Astrocyte (in vitro differentiated cells and primary cell): ENCODE measurements at regions not wholly inside any gene's neighbourhood (a gene's known extent, or its start where the extent isn't known, plus 50 kb on each side); places are given as distances from the start of the nearest gene placed in this dataset.

ENCODE experiments used
- DNase-seq: peaks from one replicate; pipeline ENCODE4 v3.0.0-alpha.2; 2010; ENCODE audit warnings: low read depth
- FAIRE-seq: peaks from 2 replicates; lab custom pipeline; 2011; peaks lifted over from hg19 to GRCh38; lab: Jason Lieb, UNC
- H2AFZ ChIP-seq: 2 replicates; pipeline ENCODE4 v1.6.0; 2012; ENCODE audit warnings: low read depth, low read length, inconsistent platforms
- H3K27ac ChIP-seq: 2 replicates; pipeline ENCODE4 v1.5.1; 2011; ENCODE audit warnings: low read depth, low read length, inconsistent platforms
- H3K27me3 ChIP-seq: 2 replicates; pipeline ENCODE4 v1.6.0; 2011; ENCODE audit warnings: low read length, inconsistent platforms; ENCODE audit not compliant: insufficient read depth
- H3K36me3 ChIP-seq: 2 replicates; pipeline ENCODE4 v1.5.1; 2011; ENCODE audit warnings: low read length, inconsistent platforms; ENCODE audit not compliant: insufficient read depth
- H3K4me1 ChIP-seq: 2 replicates; pipeline ENCODE4 v1.5.1; 2011; ENCODE audit warnings: low read length, inconsistent platforms; ENCODE audit not compliant: insufficient read depth
- H3K4me2 ChIP-seq: 2 replicates; pipeline ENCODE4 v1.6.0; 2012; ENCODE audit warnings: low read length, inconsistent platforms
- H3K4me3 ChIP-seq: 2 replicates; pipeline ENCODE4 v1.5.1; 2011; ENCODE audit warnings: low read depth, mild to moderate bottlenecking, low read length, inconsistent platforms; ENCODE audit not compliant: insufficient read depth
- H3K79me2 ChIP-seq: 2 replicates; pipeline ENCODE4 v1.6.0; 2012; ENCODE audit warnings: mild to moderate bottlenecking, low read length, inconsistent platforms; ENCODE audit not compliant: insufficient read depth
- H3K9ac ChIP-seq: 2 replicates; pipeline ENCODE4 v1.6.0; 2012; ENCODE audit warnings: mild to moderate bottlenecking, low read length, inconsistent platforms
- H3K9me3 ChIP-seq: 2 replicates; pipeline ENCODE4 v1.5.1; 2012; ENCODE audit warnings: low read depth, mild to moderate bottlenecking, low read length, inconsistent platforms; ENCODE audit not compliant: insufficient read depth
- H4K20me1 ChIP-seq: 2 replicates; pipeline ENCODE4 v1.6.0; 2012; ENCODE audit warnings: low read length, inconsistent platforms; ENCODE audit not compliant: insufficient read depth
- H3K27ac Mint-ChIP-seq: one replicate; pipeline ENCODE4 v1.8.0; 2021; ENCODE audit warnings: mild to moderate bottlenecking, mixed read lengths; ENCODE audit not compliant: unreplicated experiment
- H3K27me3 Mint-ChIP-seq: one replicate; pipeline ENCODE4 v1.8.0; 2021; ENCODE audit warnings: low read depth, mixed read lengths; ENCODE audit not compliant: unreplicated experiment
- H3K36me3 Mint-ChIP-seq: one replicate; pipeline ENCODE4 v1.8.0; 2021; ENCODE audit warnings: low read depth, mixed read lengths; ENCODE audit not compliant: unreplicated experiment
- H3K4me1 Mint-ChIP-seq: one replicate; pipeline ENCODE4 v1.8.0; 2021; ENCODE audit warnings: low read depth, mixed read lengths; ENCODE audit not compliant: unreplicated experiment
- H3K4me3 Mint-ChIP-seq: one replicate; pipeline ENCODE4 v1.8.0; 2021; ENCODE audit warnings: mild to moderate bottlenecking, moderate library complexity, mixed read lengths; ENCODE audit not compliant: unreplicated experiment
- H3K9me3 Mint-ChIP-seq: one replicate; pipeline ENCODE4 v1.8.0; 2021; ENCODE audit warnings: mild to moderate bottlenecking, mixed read lengths; ENCODE audit not compliant: unreplicated experiment
- CTCF ChIP-seq: IDR thresholded peaks from 2 replicates; pipeline ENCODE4 v1.5.1; 2011; ENCODE audit warnings: low read depth, mild to moderate bottlenecking, inconsistent platforms, low read length, moderate library complexity; ENCODE audit not compliant: insufficient read depth
- EZH2 ChIP-seq: IDR thresholded peaks from 2 replicates; pipeline ENCODE4 v1.6.1; 2012; ENCODE audit warnings: mild to moderate bottlenecking, low read length, inconsistent platforms; ENCODE audit not compliant: insufficient read depth

- Histone ChIP-seq H3K36me3 (no peaks in the 10 kb centered on the region), H3K9me3 (no peaks in the 10 kb centered on the region), H3K79me2 (no peaks in the 10 kb centered on the region), H3K27ac (no peak overlapping the region), H3K9ac (no peak overlapping the region), H3K4me1 (no peaks in the 10 kb centered on the region), H3K27me3 (no peaks in the 10 kb centered on the region), H3K4me2 (no peak overlapping the region), H3K4me3 (no peak overlapping the region), H2AFZ (no peak overlapping the region), H4K20me1 (no peaks in the 10 kb centered on the region)
- no peaks in the 10 kb centered on the region for H3K9me3 Mint-ChIP-seq
- H3K27ac Mint-ChIP-seq: no peak overlapping the region
- no peaks in the 10 kb centered on the region for H3K27me3 Mint-ChIP-seq
- FAIRE-seq: no peak
- H3K36me3 Mint-ChIP-seq: no peaks in the 10 kb centered on the region
- DNase-seq: no peak
- H3K4me3 Mint-ChIP-seq: no peak overlapping the region
- TF ChIP-seq EZH2 (no peak), CTCF (no peak)
- no peaks in the 10 kb centered on the region for H3K4me1 Mint-ChIP-seq
Measured at GRCh38 chr3:68483601-68484000, 448.7 kb downstream of the TAFA4 start.

- Mint-ChIP-seq H3K9me3 (no peaks in the 10 kb centered on the region), H3K36me3 (no peaks in the 10 kb centered on the region), H3K4me1 (no peaks in the 10 kb centered on the region), H3K27me3 (no peaks in the 10 kb centered on the region), H3K4me3 (no peak overlapping the region), H3K27ac (no peak overlapping the region)
- H3K27ac ChIP-seq: no peak overlapping the region
- no peaks in the 10 kb centered on the region for H3K36me3 ChIP-seq
- TF ChIP-seq CTCF (no peak), EZH2 (no peak)
- DNase-seq (no peak), FAIRE-seq (no peak)
- no peaks in the 10 kb centered on the region for H3K27me3 ChIP-seq
- no peak overlapping the region for H3K9ac ChIP-seq
- H3K79me2 ChIP-seq: no peaks in the 10 kb centered on the region
- no peak overlapping the region for H3K4me3 ChIP-seq
- H3K9me3 ChIP-seq: no peaks in the 10 kb centered on the region
- H4K20me1 ChIP-seq: no peaks in the 10 kb centered on the region
- no peak overlapping the region for H3K4me2 ChIP-seq
- H2AFZ ChIP-seq: no peak overlapping the region
- H3K4me1 ChIP-seq: no peaks in the 10 kb centered on the region
Measured at GRCh38 chr3:68483041-68483440, 449.3 kb downstream of the TAFA4 start.

GRCh38 chr3:68482565-68482964, 449.8 kb downstream of the TAFA4 start:
- H3K27me3 Mint-ChIP-seq: no peaks in the 10 kb centered on the region
- DNase-seq (no peak), FAIRE-seq (no peak)
- H3K27me3 ChIP-seq: no peaks in the 10 kb centered on the region
- H3K4me3 Mint-ChIP-seq: no peak overlapping the region
- H3K4me2 ChIP-seq: no peak overlapping the region
- TF ChIP-seq CTCF (no peak), EZH2 (no peak)
- H3K36me3 ChIP-seq: no peaks in the 10 kb centered on the region
- no peaks in the 10 kb centered on the region for H3K4me1 ChIP-seq
- H3K27ac Mint-ChIP-seq: no peak overlapping the region
- no peaks in the 10 kb centered on the region for H3K36me3 Mint-ChIP-seq
- H3K9ac ChIP-seq: no peak overlapping the region
- H3K79me2 ChIP-seq: no peaks in the 10 kb centered on the region
- no peaks in the 10 kb centered on the region for H3K9me3 ChIP-seq
- H3K27ac ChIP-seq: no peak overlapping the region
- no peak overlapping the region for H2AFZ ChIP-seq
- H4K20me1 ChIP-seq: no peaks in the 10 kb centered on the region
- no peaks in the 10 kb centered on the region for H3K9me3 Mint-ChIP-seq
- no peak overlapping the region for H3K4me3 ChIP-seq
- no peaks in the 10 kb centered on the region for H3K4me1 Mint-ChIP-seq
